ENCODE measurements at regions not wholly inside any gene's neighbourhood (a gene's known extent, or its start where the extent isn't known, plus 50 kb on each side); places are given as distances from the start of the nearest gene placed in this dataset.

- no peak for TF ChIP-seq JUND (IDR thresholded peaks at IDR 0.05; ENCODE audit: low read depth)
- no peak for DNase-seq (ENCODE audit: low read depth in 1 of 2, low spot score in 1 of 2)
- in situ Hi-C loops (cut with HindIII; ENCODE audit: low pct_unique_long_range_greater_than_20kb, low sequenced_read_pairs) = no loop called here
Observed at GRCh38 chr14:62253911-62254310, 491.7 kb downstream of the SNAPC1 start.

DNA sequence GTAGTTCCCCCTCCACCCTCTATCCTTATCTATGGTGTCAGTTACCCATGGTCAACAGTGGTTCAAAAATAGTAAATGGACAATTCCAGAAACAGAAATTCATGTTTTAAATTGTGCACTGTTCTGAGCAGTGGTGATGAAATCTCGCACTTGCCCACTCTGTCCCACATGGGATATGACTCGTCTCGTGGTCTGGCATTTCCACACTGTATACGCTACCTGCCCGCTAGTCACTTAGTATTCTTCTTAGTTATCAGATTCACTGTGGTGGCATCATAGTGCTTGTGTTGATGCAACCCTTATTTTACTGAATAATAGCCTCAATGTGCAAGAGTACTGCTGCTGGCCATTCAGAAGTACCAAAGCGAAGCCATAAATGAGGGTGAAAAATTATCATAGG lies 507.0 kb downstream of the SNAPC1 start:
- no peak for DNase-seq (ENCODE audit: low read depth in 1 of 2, low spot score in 1 of 2)
- TF ChIP-seq JUND (IDR thresholded peaks at IDR 0.05; ENCODE audit: low read depth) = no peak
- in situ Hi-C loops (cut with HindIII; ENCODE audit: low pct_unique_long_range_greater_than_20kb, low sequenced_read_pairs) = no loop called here

GRCh38 chr14:62270236-62270635 lies 508.0 kb downstream of the SNAPC1 start:
- DNase-seq (ENCODE audit: low read depth in 1 of 2, low spot score in 1 of 2) = no peak
- in situ Hi-C loops (cut with HindIII; ENCODE audit: low pct_unique_long_range_greater_than_20kb, low sequenced_read_pairs) = no loop called here
- TF ChIP-seq JUND (IDR thresholded peaks at IDR 0.05; ENCODE audit: low read depth) = no peak

- in situ Hi-C loops (cut with HindIII; ENCODE audit: low pct_unique_long_range_greater_than_20kb, low sequenced_read_pairs) = no loop called here
Observed at GRCh38 chr14:62280366-62280765, 518.1 kb downstream of the SNAPC1 start.

DNA sequence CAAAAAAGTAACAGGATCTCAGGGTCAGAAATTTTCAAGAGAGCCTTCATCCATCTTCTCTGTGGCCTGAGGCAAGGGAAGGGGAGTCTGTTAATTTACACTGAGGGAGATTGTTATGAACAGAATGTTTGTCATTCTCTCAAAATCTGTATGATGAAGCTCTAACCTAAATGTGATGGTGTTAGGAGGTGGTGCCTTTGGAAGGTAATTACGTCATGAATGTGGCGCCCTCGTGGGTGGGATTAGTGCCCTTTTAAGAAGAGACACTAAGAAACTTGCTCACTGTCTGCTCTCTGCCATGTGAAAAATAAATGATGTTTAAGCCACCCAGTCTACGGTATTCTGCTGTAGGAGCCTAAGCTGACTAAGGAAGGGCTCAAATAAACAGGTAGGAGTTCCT lies 521.6 kb downstream of the SNAPC1 start:
- in situ Hi-C loops (cut with HindIII; ENCODE audit: low pct_unique_long_range_greater_than_20kb, low sequenced_read_pairs) = no loop called here
- TF ChIP-seq JUND (IDR thresholded peaks at IDR 0.05; ENCODE audit: low read depth) = no peak

More at GRCh38 chr14:62280366-62280765, 518.1 kb downstream of the SNAPC1 start:
- no peak for TF ChIP-seq JUND (IDR thresholded peaks at IDR 0.05; ENCODE audit: low read depth)
- no peak for DNase-seq (ENCODE audit: low read depth in 1 of 2, low spot score in 1 of 2)

GRCh38 chr14:62289471-62289870 lies 527.3 kb downstream of the SNAPC1 start:
- in situ Hi-C loops (cut with HindIII; ENCODE audit: low pct_unique_long_range_greater_than_20kb, low sequenced_read_pairs) = no loop called here
- no peak for TF ChIP-seq JUND (IDR thresholded peaks at IDR 0.05; ENCODE audit: low read depth)
- DNase-seq (ENCODE audit: low read depth in 1 of 2, low spot score in 1 of 2) = no peak

More for the DNA sequence above, 521.6 kb downstream of the SNAPC1 start:
- DNase-seq (ENCODE audit: low read depth in 1 of 2, low spot score in 1 of 2) = no peak

GRCh38 chr14:62301080-62301479 lies 538.9 kb downstream of the SNAPC1 start:
- TF ChIP-seq JUND (IDR thresholded peaks at IDR 0.05; ENCODE audit: low read depth) = no peak
- no peak for DNase-seq (ENCODE audit: low read depth in 1 of 2, low spot score in 1 of 2)
- in situ Hi-C loops (cut with HindIII; ENCODE audit: low pct_unique_long_range_greater_than_20kb, low sequenced_read_pairs) = no loop called here

DNA sequence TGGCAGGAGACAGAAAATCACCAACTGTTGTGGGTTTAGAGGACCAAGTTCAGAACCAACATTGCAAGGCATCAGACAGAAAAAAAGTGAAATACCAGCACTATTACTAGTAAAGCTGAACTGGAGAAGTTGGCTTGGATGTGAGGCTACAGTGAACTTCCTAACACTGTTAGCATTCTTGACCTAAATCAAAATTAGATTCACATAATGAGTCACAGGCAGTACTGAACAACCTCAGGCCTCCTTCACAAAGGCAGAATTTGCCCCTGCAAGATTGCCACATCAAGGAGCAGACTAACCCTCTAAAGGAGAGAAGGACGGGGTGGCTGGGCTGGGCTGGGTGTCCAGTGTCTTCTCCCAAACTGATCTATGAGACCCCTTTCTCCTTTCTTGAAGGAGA lies 539.7 kb downstream of the SNAPC1 start:
- no peak for DNase-seq (ENCODE audit: low read depth in 1 of 2, low spot score in 1 of 2)
- no peak for TF ChIP-seq JUND (IDR thresholded peaks at IDR 0.05; ENCODE audit: low read depth)
- in situ Hi-C loops (cut with HindIII; ENCODE audit: low pct_unique_long_range_greater_than_20kb, low sequenced_read_pairs) = no loop called here

GRCh38 chr14:62303437-62303836 lies 541.2 kb downstream of the SNAPC1 start:
- DNase-seq (ENCODE audit: low read depth in 1 of 2, low spot score in 1 of 2) = no peak
- in situ Hi-C loops (cut with HindIII; ENCODE audit: low pct_unique_long_range_greater_than_20kb, low sequenced_read_pairs) = no loop called here
- no peak for TF ChIP-seq JUND (IDR thresholded peaks at IDR 0.05; ENCODE audit: low read depth)

- DNase-seq (ENCODE audit: low read depth in 1 of 2, low spot score in 1 of 2) = no peak
- in situ Hi-C loops (cut with HindIII; ENCODE audit: low pct_unique_long_range_greater_than_20kb, low sequenced_read_pairs) = no loop called here
- TF ChIP-seq JUND (IDR thresholded peaks at IDR 0.05; ENCODE audit: low read depth) = no peak
Observed at GRCh38 chr14:62304257-62304656, 542.0 kb downstream of the SNAPC1 start.

GRCh38 chr14:62307844-62308243 lies 545.6 kb downstream of the SNAPC1 start:
- DNase-seq (ENCODE audit: low read depth in 1 of 2, low spot score in 1 of 2) = no peak
- no peak for TF ChIP-seq JUND (IDR thresholded peaks at IDR 0.05; ENCODE audit: low read depth)
- in situ Hi-C loops (cut with HindIII; ENCODE audit: low pct_unique_long_range_greater_than_20kb, low sequenced_read_pairs) = no loop called here

DNA sequence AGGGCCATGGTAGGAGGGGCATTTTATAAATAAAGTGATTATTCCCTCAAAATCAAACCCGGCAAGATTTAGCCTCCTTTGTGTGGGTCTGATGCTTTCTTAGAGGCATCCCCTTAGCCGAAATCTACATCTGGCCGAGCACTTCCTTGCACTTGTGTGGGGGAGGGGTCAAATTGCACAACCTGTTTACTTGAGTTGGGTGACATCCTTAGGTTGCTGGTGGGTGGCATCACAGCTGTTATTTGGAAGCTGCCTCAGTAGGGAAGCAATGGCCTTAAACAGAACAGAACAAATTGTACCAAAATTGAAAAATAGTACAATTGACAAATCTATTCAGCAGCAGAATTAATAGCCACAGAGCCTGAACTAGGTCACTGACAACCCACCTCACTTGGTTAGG lies 546.1 kb downstream of the SNAPC1 start:
- no peak for DNase-seq (ENCODE audit: low read depth in 1 of 2, low spot score in 1 of 2)
- no peak for TF ChIP-seq JUND (IDR thresholded peaks at IDR 0.05; ENCODE audit: low read depth)
- in situ Hi-C loops (cut with HindIII; ENCODE audit: low pct_unique_long_range_greater_than_20kb, low sequenced_read_pairs) = no loop called here

- DNase-seq (ENCODE audit: low read depth in 1 of 2, low spot score in 1 of 2) = no peak
- in situ Hi-C loops (cut with HindIII; ENCODE audit: low pct_unique_long_range_greater_than_20kb, low sequenced_read_pairs) = no loop called here
- no peak for TF ChIP-seq JUND (IDR thresholded peaks at IDR 0.05; ENCODE audit: low read depth)
Observed at GRCh38 chr14:62308891-62309290, 546.7 kb downstream of the SNAPC1 start.

GRCh38 chr14:62313212-62313611 lies 551.0 kb downstream of the SNAPC1 start:
- TF ChIP-seq JUND (IDR thresholded peaks at IDR 0.05; ENCODE audit: low read depth) = no peak
- DNase-seq (ENCODE audit: low read depth in 1 of 2, low spot score in 1 of 2) = no peak
- in situ Hi-C loops (cut with HindIII; ENCODE audit: low pct_unique_long_range_greater_than_20kb, low sequenced_read_pairs) = no loop called here
